GM23338 (cell line): ENCODE measurements at regions not wholly inside any gene's neighbourhood (a gene's known extent, or its start where the extent isn't known, plus 50 kb on each side); places are given as distances from the start of the nearest gene placed in this dataset.

Experiments used
- CTCF ChIP-seq, 2 experiments: fragments of 200-600 bp in 1 of 2; sonication (generic) in 1 of 2; conservative IDR thresholded peaks; 2 replicates each; pipeline versions ENCODE4 v1.5.1 to v1.6.1; 2016 to 2017; ENCODE audit warnings: antibody characterized with exemption in 2 of 2, low read depth in 2 of 2, mild to moderate bottlenecking in 2 of 2, moderate library complexity in 1 of 2
- POLR2AphosphoS5 ChIP-seq: IDR thresholded peaks from 2 replicates; pipeline ENCODE4 v1.6.1; 2016; ENCODE audit warnings: antibody characterized with exemption, low read depth
- REST ChIP-seq: IDR thresholded peaks from one replicate; pipeline ENCODE4 v1.6.1; 2018; ENCODE audit warnings: antibody characterized with exemption; ENCODE audit not compliant: unreplicated experiment
- ZNF114 ChIP-seq: fragments of 250-450 bp; sonication (Bioruptor Pico); IDR thresholded peaks from 2 replicates; pipeline ENCODE4 v1.5.0; 2020; ENCODE audit warnings: mild to moderate bottlenecking, moderate library complexity
- ZNF331 ChIP-seq: fragments of 250-450 bp; sonication (Bioruptor Pico); IDR thresholded peaks from 2 replicates; pipeline ENCODE4 v1.5.0; 2020; ENCODE audit warnings: low read depth, mild to moderate bottlenecking, moderate library complexity

GRCh38 chr15:55014391-55015092, 182.2 kb downstream of the RSL24D1 start:
- TF ChIP-seq CTCF (conservative IDR thresholded peaks at IDR 0.05; ENCODE audit: low read depth in 2 of 2) (no peak), ZNF114 (no peak), POLR2AphosphoS5 (no peak), ZNF331 (CRISPR knock-in tag) (no peak), REST (no peak)
